Mammary epithelial cell (primary cell): ENCODE measurements at regions not wholly inside any gene's neighbourhood (a gene's known extent, or its start where the extent isn't known, plus 50 kb on each side); places are given as distances from the start of the nearest gene placed in this dataset.

Experiments used
- CTCF ChIP-seq, 2 donors: IDR thresholded peaks in 1 of 2; conservative IDR thresholded peaks in 1 of 2; 2 replicates each; pipeline ENCODE4 v1.5.1; 2011 to 2012; ENCODE audit warnings: inconsistent platforms in 2 of 2, low read length in 2 of 2, mild to moderate bottlenecking in 2 of 2, control low read depth in 1 of 2, low read depth in 1 of 2; ENCODE audit not compliant: insufficient read depth in 1 of 2; ENCODE audit errors: extremely low read depth in 1 of 2
- EZH2 ChIP-seq: IDR thresholded peaks from 2 replicates; pipeline ENCODE4 v1.6.1; 2012; ENCODE audit warnings: low read length, inconsistent platforms, borderline replicate concordance

GRCh38 chr17:15026088-15026487, 239.0 kb downstream of the PMP22 start:
- no peak for TF ChIP-seq CTCF (conservative IDR thresholded peaks at IDR 0.05 in 1 of 2, IDR thresholded peaks at IDR 0.05 in 1 of 2; ENCODE audit: extremely low read depth in 1 of 2, insufficient read depth in 1 of 2, low read depth in 1 of 2, low read length in 2 of 2)
- no peak for TF ChIP-seq EZH2
